ENCODE measurements at regions not wholly inside any gene's neighbourhood (a gene's known extent, or its start where the extent isn't known, plus 50 kb on each side); places are given as distances from the start of the nearest gene placed in this dataset.

DNA sequence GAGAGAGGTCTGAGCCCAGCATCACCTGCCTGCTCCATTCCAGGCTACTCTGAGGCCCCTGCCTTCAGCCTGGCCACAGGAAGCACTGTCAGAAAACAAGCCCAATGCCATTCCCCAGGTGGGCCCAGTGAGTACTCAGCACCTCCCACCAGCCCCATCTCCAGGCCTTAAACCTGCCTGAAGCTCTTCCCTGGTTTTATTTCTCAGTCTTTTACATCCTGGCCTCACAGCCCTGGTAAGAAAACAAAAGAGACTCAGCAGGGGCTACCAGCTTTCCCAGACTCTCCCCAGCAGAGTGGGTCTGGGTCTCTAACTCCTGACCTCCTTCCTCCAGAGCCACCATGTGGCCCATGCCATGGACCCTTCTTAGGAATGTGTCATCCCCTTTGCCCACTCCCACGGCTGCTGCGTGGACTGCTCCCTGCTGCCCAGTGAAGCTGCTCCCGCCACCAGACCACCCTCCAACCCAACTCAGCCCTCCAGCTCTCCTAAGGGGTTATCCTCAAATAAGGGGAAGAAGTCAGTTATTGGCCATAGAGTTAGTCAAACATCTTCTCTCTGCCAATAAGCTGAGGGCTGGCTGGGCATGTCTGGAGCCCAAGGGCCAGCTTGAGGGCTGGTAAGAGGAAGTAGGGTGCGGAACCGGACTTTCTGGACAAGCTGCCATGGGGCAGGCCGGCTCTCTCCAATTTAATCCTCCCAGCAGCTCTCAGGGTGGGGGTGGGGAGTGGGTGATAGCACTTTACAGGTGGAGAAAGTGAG lies 116.7 kb upstream of the LINGO1 start:
- Mint-ChIP-seq H3K27me3 (ENCODE audit: low read depth) (peaks cover 5% of the 10 kb centered on the region), H3K4me3 (no peak overlapping the region), H3K4me1 (ENCODE audit: low read depth) (peaks cover 4% of the 10 kb centered on the region), H3K9me3 (no peaks in the 10 kb centered on the region), H3K36me3 (ENCODE audit: insufficient read depth) (no peaks in the 10 kb centered on the region)
- no peak for ATAC-seq
- DNase-seq = no peak

DNA sequence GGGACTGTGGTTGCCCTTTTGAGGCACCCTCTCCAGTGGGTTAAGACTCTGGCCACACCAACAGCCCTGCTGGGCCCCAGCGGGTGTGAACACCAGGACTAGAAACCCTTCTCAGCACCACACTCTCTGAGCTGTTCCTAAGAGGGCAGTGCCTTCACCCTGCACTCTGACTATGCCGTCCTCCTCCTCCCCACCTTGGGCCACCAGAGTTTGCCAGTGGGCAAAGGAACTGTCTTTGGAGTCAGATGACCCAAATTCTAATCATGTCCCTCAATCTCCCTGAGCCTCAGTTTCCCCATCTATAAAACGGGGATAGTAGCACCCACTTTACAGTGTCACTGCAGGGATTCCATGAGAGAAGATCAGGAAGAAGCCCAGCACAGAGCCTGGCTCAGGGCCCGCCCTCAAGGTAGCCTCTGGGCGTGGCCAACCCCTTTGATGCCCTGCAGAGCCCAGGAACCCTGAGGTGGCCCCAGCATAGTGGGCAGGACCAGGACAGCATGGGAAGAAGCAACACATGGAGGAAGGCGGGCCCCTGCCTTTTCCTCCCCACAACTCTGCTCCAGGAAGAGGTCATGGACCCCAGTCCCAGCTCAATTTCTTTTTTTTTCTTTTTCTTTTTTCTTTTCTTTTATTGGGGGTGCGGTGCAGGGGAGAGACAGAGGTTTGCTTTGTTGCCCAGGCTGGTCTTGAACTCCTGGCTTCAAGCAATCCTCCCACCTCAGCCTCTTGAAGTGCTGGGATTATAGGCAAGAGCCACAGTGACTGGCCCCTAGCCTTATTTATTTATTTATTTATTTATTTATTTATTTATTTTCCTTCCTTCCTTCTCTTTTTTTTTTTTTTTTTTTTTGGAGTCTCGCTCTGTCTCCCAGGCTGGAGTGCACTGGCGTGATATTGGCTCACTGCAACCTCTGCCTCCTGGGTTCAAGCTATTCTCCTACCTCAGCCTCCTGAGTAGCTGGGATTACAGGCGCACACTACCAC lies 115.7 kb upstream of the LINGO1 start:
- Mint-ChIP-seq H3K9me3 (no peaks in the 10 kb centered on the region), H3K36me3 (ENCODE audit: insufficient read depth) (no peaks in the 10 kb centered on the region), H3K4me3 (no peak overlapping the region), H3K4me1 (ENCODE audit: low read depth) (peaks cover 4% of the 10 kb centered on the region), H3K27me3 (ENCODE audit: low read depth) (peaks cover 5% of the 10 kb centered on the region)
- ATAC-seq (no peak), DNase-seq (no peak)

DNA sequence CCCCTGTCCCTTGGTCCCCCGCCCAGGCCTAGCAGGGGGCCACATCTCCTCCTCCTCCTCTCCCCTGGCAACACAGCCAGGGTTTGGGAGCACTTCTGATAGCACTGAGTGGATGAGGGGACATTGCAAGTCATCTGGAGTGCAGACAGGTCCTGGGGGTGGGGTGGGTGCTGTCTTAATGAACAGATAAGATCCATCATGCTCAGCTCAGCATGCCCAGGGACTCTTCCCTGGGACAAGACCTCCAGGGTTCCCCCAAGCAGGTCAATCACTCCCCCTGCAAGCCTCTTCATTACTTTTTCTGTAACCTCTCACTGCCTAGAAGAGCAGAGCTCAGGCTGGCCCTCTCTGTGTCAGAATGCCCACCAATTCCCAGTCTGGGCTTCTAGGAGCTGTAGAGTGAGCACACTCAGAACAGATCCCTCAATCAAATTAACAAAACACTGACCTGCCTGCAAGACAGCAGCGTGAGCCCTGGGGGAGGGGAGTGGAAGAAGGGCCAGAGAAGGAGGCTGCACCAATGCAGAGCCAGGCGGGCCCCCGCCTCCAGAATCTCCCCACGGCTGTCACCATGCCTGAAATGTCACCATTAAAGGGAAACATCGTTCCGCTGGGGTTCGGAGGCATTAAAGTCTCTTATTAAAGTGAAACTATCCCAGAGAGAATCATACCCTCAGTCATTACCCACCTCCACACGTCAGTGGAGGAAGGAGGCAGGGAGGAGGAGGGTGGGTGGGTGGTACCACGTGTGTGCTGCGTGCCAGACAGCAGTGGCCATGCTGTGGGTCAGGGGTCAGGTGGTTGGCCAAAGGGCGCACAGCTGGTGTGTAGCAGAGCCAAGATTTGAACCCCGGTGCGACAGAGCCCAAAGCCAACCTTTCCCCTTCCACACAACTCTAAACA lies 114.7 kb upstream of the LINGO1 start:
- no peak overlapping the region for H3K4me3 Mint-ChIP-seq

DNA sequence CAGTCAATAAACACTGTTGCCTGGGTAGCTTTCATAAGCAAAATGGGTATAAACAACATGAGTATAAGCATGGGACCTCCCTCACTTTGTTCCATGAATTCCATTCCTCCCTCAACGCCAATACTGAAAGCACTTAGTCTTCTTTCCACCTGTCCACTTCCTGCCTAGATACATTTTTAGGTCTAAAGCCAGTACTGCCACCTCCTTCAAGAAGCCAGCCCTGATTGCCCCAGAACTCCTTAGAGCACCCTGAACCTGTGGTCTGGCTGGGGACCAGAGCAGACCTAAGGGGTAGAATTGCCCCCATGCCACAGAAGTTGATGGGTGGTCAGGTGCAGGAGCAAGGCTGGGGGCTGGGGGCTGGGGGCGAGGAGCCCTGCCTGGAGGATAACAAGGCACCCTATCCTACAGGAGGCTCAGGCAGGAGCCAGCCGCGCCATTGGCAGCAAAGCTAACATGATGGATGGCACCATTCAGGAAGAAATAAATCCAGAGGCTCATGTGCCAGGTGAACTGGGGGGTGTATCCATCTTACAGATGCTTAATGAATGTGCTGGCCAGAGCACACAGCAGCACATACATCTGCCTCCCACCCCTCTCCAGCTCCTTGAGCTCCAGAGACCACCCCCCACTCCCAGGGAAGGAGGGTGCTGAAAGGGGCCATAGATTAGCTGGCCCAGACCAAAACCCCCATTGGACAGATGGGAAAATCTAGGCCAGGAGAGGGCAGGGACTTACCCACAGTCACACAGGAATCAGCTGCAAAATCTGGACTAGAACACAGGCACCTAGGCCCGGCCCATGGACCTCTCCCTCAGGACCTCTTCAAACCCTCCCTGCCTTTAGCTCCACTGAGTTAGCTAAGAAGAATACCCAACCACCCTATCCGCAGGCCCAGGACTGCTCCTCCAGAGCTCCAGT lies 113.8 kb upstream of the LINGO1 start:
- no peak for ATAC-seq
- H3K9me3 Mint-ChIP-seq = no peaks in the 10 kb centered on the region
- H3K4me3 Mint-ChIP-seq = no peak overlapping the region
- DNase-seq = no peak
- no peaks in the 10 kb centered on the region for H3K36me3 Mint-ChIP-seq (ENCODE audit: insufficient read depth)
- H3K27me3 Mint-ChIP-seq (ENCODE audit: low read depth) = peaks cover 5% of the 10 kb centered on the region
- H3K4me1 Mint-ChIP-seq (ENCODE audit: low read depth) = peaks cover 4% of the 10 kb centered on the region

More for the DNA sequence above, 114.7 kb upstream of the LINGO1 start:
- no peak for DNase-seq
- Mint-ChIP-seq H3K4me1 (ENCODE audit: low read depth) (peaks cover 4% of the 10 kb centered on the region), H3K36me3 (ENCODE audit: insufficient read depth) (no peaks in the 10 kb centered on the region), H3K27me3 (ENCODE audit: low read depth) (peaks cover 5% of the 10 kb centered on the region), H3K9me3 (no peaks in the 10 kb centered on the region)
- ATAC-seq = no peak

DNA sequence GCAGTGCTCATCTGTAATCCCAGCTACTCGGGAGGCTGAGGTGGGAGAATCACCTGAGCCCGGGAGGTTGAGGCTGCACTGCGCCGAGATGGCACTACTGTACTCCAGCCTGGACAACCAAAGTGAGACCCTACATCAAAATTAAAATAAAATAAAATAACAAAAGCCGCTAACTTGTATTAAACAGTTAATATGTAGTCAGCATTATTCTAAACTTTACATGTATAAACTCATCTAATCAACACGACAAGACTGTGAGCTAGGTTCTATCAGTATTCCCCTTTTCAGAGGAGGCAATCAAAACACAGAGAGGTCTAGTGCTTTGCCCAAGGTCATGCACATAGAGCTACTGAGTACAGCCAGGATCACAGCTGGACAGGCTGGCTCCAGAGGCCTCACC lies 111.7 kb upstream of the LINGO1 start:
- no peak for ATAC-seq
- H3K36me3 Mint-ChIP-seq (ENCODE audit: insufficient read depth) = no peaks in the 10 kb centered on the region
- H3K4me1 Mint-ChIP-seq (ENCODE audit: low read depth) = peaks cover 4% of the 10 kb centered on the region
- H3K27me3 Mint-ChIP-seq (ENCODE audit: low read depth) = peaks cover 2% of the 10 kb centered on the region
- H3K9me3 Mint-ChIP-seq = no peaks in the 10 kb centered on the region
- DNase-seq = no peak
- H3K4me3 Mint-ChIP-seq = no peak overlapping the region

DNA sequence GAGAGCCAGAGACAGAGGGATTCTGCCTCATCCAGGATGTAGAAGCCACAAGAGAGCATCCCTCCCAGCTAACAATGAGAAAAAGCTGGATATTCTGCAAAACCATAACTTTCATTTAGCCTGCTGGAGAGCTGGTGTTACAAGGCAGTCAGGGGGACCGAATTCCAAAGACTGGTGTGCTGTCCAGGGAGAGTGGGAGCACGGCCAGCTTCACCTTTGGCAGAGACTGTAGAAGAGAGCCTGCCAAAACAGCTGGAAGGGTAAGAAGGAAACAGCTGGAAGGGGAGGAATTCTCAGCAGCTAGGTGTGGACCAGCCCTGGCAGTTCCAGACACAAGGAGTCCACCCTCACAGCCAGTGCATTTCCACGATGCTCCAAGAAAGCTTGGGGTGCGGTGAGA lies 109.9 kb upstream of the LINGO1 start:
- no peak for DNase-seq
- Mint-ChIP-seq H3K4me3 (no peak overlapping the region), H3K4me1 (ENCODE audit: low read depth) (peaks cover 3% of the 10 kb centered on the region), H3K9me3 (no peaks in the 10 kb centered on the region), H3K27me3 (ENCODE audit: low read depth) (peaks cover 3% of the 10 kb centered on the region), H3K36me3 (ENCODE audit: insufficient read depth) (no peaks in the 10 kb centered on the region)
- ATAC-seq = no peak

DNA sequence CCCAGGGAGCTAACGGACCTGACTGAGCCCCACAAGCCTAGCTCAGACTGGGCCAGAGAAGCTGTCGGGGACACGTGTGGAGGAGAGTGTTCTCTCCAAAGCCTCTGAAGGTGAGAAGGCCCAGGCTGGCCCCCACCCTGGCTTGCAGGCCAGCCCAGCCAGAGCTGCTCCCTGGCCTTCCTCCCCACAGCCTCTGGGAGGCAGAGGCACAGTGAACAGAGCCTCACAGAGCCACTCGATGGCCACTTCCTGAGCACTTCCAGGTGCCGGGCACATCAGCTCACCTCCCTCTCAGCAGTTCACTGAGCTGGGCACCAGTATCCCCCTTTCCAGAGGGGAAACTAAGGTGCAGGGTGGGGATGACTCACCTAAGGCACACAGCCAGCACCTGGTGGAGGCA lies 109.4 kb upstream of the LINGO1 start:
- Mint-ChIP-seq H3K9me3 (no peaks in the 10 kb centered on the region), H3K36me3 (ENCODE audit: insufficient read depth) (no peaks in the 10 kb centered on the region), H3K4me3 (no peak overlapping the region), H3K27me3 (ENCODE audit: low read depth) (peaks cover 3% of the 10 kb centered on the region), H3K4me1 (ENCODE audit: low read depth) (no peaks in the 10 kb centered on the region)
- ATAC-seq (no peak), DNase-seq (no peak)

DNA sequence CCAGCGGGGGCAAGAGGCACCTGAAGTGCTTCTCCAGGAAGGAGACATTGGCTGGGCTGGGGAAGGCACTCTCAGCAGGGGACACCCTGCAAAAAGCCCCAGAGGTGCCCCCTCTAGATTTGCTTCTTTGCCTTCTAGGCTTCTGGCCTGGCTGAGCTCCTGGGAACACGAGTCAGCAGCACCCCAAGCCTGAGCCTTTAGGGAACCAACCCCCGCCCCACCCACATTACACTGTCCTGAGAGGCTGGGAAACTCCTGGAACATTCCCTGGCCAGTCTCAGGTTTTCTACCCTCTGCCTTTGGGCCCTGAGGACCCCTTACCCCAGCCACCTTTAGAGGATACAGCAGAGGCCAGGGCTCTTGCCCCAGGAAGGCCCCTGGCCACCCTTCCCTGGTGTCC lies 108.4 kb upstream of the LINGO1 start:
- Mint-ChIP-seq H3K36me3 (ENCODE audit: insufficient read depth) (no peaks in the 10 kb centered on the region), H3K4me1 (ENCODE audit: low read depth) (no peaks in the 10 kb centered on the region), H3K9me3 (no peaks in the 10 kb centered on the region), H3K27me3 (ENCODE audit: low read depth) (peaks cover 3% of the 10 kb centered on the region), H3K4me3 (no peak overlapping the region)
- ATAC-seq (no peak), DNase-seq (no peak)

DNA sequence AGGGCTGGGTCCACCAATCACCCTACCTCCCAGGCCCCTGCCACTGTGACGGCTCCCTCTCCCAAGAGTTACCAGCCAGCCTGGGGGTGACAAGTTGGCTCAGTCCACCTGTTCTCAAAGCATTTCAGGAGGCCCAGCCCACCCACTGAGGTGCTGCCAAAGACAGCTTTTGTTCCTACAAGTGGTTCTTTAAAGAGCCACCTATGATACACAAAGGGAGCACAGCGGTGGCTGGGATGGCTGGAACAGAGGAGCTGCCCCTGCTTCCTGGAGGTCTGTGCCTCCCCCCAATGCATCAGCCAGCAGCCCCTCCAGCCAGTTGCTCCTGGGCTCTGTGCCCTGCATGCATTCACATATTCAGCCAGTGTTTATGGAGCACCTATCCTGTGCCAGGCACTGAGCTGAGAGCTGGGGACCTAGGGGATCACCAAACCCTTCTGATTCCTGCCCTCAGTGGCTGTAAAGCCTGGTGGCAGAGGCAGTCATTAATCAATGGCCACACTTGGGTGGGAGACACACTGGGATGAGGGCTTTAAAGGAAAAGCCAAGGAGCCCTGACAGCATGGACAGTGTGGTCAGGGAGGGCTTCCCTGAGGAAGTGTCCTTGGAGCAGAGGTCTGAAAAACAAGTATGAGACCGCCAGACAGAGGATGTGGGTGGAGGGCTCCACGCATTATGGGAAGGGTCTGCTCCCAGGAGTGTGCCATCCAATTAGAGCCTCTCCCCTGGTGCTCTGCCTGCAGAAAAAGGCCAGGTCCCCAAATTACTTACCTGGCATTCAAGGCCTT lies 107.1 kb upstream of the LINGO1 start:
- H3K4me3 Mint-ChIP-seq = no peak overlapping the region

DNA sequence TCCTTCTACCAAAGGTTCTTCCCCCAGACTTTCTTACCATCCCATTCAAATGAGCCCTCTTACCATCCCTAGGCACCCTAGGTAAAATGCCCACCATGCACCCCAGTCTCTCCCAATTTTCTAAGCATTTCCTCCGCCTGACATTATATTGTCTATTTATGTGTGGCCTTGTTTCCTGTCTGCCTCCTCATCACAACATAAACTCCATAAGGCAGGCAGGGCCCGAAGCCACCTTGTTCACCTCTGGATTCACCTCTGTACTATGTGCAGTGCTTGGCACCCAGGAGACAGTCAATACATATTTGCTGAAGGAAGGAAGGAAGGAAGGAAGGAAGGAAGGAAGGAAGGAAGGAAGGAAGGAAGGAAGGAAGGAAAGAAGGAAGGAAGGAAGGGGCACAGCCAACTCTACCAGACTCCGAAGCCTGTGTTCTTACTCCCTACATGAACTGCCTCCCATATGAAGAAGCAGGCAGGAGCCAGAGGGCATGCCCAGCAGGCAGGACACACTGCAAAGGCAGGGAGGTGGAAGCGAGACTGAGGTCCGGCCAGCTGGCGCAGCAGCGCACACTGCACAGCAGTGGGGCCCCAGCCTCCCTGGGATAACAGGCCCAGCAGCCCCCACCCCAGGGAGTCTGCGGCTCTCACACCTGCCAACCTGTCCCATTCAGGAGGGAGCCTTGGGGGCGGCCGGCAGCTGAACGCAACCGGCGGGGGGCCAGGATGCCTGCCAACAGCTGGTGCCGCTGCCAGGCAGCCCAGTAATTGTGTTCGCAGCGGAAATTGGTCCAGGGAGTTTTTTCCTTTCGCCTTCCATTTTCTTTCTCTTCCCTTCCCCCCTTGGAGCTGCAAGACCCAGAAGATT lies 106.0 kb upstream of the LINGO1 start:
- Mint-ChIP-seq H3K9me3 (no peaks in the 10 kb centered on the region), H3K36me3 (ENCODE audit: insufficient read depth) (no peaks in the 10 kb centered on the region), H3K4me1 (ENCODE audit: low read depth) (no peaks in the 10 kb centered on the region), H3K27me3 (ENCODE audit: low read depth) (peaks cover 3% of the 10 kb centered on the region), H3K4me3 (no peak overlapping the region)
- DNase-seq (no peak), ATAC-seq (no peak)

More for the DNA sequence above, 107.1 kb upstream of the LINGO1 start:
- DNase-seq (no peak), ATAC-seq (no peak)
- H3K36me3 Mint-ChIP-seq (ENCODE audit: insufficient read depth) = no peaks in the 10 kb centered on the region
- H3K9me3 Mint-ChIP-seq = no peaks in the 10 kb centered on the region
- peaks cover 3% of the 10 kb centered on the region for H3K27me3 Mint-ChIP-seq (ENCODE audit: low read depth)
- H3K4me1 Mint-ChIP-seq (ENCODE audit: low read depth) = no peaks in the 10 kb centered on the region

DNA sequence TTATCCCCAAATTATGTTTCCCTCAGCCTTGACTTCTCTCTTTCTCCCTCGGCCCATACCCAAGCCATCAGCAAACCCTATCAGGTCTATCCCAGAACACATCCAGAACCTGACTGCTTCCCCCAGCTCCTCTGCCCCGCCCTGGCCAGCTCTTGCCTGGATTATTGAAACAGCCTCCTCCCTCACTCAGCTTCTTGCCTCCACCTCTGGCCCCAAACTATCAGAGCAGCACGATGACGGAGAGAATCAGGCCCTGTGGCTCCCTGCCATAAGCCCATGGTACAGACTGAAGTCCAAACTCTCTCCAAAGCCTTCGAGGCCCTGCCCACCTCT lies 105.3 kb upstream of the LINGO1 start:
- no peak for DNase-seq
- Mint-ChIP-seq H3K36me3 (ENCODE audit: insufficient read depth) (no peaks in the 10 kb centered on the region), H3K9me3 (no peaks in the 10 kb centered on the region), H3K27me3 (ENCODE audit: low read depth) (peaks cover 3% of the 10 kb centered on the region), H3K4me1 (ENCODE audit: low read depth) (no peaks in the 10 kb centered on the region), H3K4me3 (no peak overlapping the region)
- no peak for ATAC-seq
